Uterus (tissue), 2 donors: ENCODE measurements at regions not wholly inside any gene's neighbourhood (a gene's known extent, or its start where the extent isn't known, plus 50 kb on each side); places are given as distances from the start of the nearest gene placed in this dataset.

ENCODE experiments used
- CTCF ChIP-seq, 4 experiments: fragments of 200-600 bp in 2 of 4; fragments of 450-650 bp in 2 of 4; sonication (generic) in 2 of 4; IDR thresholded peaks; one replicate each; pipeline ENCODE4 v1.5.1; 2016 to 2019; ENCODE audit warnings: antibody characterized with exemption in 4 of 4, mild to moderate bottlenecking in 2 of 4, moderate library complexity in 1 of 4
- POLR2A ChIP-seq, 2 donors: fragments of 450-650 bp; IDR thresholded peaks; one replicate each; pipeline ENCODE4 v1.6.1; 2016; ENCODE audit warnings: antibody characterized with exemption in 2 of 2, mild to moderate bottlenecking in 1 of 2, moderate library complexity in 1 of 2

DNA sequence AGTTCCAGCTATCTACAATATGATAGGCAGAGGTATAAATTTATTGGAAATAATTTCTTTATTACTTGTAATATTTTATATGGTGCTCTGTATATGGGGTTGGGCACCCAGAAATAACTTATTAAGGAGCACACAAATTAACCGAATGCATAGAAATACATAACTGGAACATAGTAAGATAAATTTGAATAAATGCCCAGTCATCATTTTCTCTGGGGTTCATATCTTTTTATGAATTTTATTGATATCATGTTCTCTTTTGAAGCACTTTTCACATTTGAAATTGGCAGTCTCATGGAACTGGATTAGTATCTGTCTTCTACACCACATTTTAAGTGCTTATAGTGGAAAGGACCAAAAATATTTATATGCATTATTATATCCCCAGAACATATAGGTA lies 122.0 kb downstream of the PCDH7 start:
- TF ChIP-seq CTCF (IDR thresholded peaks at IDR 0.05) = no peak
- TF ChIP-seq POLR2A (IDR thresholded peaks at IDR 0.05) = no peak
